K562 (cell line): ENCODE measurements at regions not wholly inside any gene's neighbourhood (a gene's known extent, or its start where the extent isn't known, plus 50 kb on each side); places are given as distances from the start of the nearest gene placed in this dataset.

Source experiments
- ARHGAP35 ChIP-seq: fragments of 450-650 bp; IDR thresholded peaks from 2 replicates; pipeline ENCODE4 v1.6.1; 2018; ENCODE audit not compliant: partially characterized antibody
- ATF2 ChIP-seq: sonication (generic); formaldehyde crosslinking; IDR thresholded peaks from 2 replicates; pipeline ENCODE4 v1.8.1; 2022; ENCODE audit warnings: missing genetic modification reagents
- BRF1 ChIP-seq: IDR thresholded peaks from 3 replicates; pipeline ENCODE4 v1.6.1; 2011; ENCODE audit warnings: borderline replicate concordance, mild to moderate bottlenecking; ENCODE audit not compliant: insufficient read length; ENCODE audit errors: extremely low read depth
- CREB3L1 ChIP-seq: fragments of 450-650 bp; IDR thresholded peaks from 2 replicates; pipeline ENCODE4 v1.6.1; 2014; ENCODE audit warnings: low read depth, mild to moderate bottlenecking, moderate library complexity, borderline replicate concordance
- NEUROD1 ChIP-seq: fragments of 150-350 bp; IDR thresholded peaks from 2 replicates; pipeline ENCODE4 v1.6.1; 2014; ENCODE audit warnings: borderline replicate concordance, low read length, low read depth; ENCODE audit not compliant: partially characterized antibody
- RBM25 ChIP-seq: fragments of 200-400 bp; formaldehyde crosslinking; IDR thresholded peaks from 2 replicates; pipeline ENCODE4 v1.6.1; 2018; ENCODE audit warnings: low read length, low read depth, moderate library complexity; ENCODE audit not compliant: severe bottlenecking
- SP1 ChIP-seq: sonication (generic); formaldehyde crosslinking; IDR thresholded peaks from 2 replicates; pipeline ENCODE4 v1.8.1; 2022; ENCODE audit warnings: mild to moderate bottlenecking, missing genetic modification reagents
- THRA ChIP-seq: fragments of 450-650 bp; IDR thresholded peaks from 2 replicates; pipeline ENCODE4 v1.6.1; 2017; ENCODE audit warnings: mild to moderate bottlenecking, moderate library complexity
- THRB ChIP-seq: fragments of 450-650 bp; formaldehyde crosslinking; conservative IDR thresholded peaks from 2 replicates; pipeline ENCODE4 v1.4.0; 2022; ENCODE audit warnings: mild to moderate bottlenecking, missing genetic modification characterization
- ZNF280A ChIP-seq: fragments of 450-650 bp; IDR thresholded peaks from 2 replicates; pipeline ENCODE4 v1.6.1; 2018; ENCODE audit warnings: mild to moderate bottlenecking, low read depth; ENCODE audit not compliant: partially characterized antibody
- ZNF764 ChIP-seq: fragments of 250-450 bp; sonication (Bioruptor Pico); IDR thresholded peaks from 2 replicates; pipeline ENCODE4 v1.4.0; 2020; ENCODE audit warnings: low read depth, mild to moderate bottlenecking, moderate library complexity

DNA sequence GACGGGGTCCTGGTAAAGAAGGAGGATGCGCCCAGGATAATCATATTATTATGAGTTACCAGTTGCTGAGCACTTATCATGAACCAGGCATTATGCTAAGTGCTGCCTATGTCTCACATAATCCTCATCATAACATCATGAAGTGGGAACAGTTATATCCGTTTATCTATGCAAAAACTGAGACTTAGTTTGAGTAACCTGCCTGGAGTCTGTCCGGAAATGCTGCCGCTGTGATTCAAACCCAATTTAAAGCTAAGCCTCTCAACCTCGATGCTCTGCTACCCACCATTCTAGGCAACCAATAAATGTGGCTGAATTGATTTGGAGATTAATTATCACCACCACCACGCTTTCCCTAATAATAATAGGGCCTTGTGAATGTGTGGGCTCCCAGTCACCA is 111.5 kb upstream of the CLMP start (continued):
- TF ChIP-seq ATF2 (CRISPR knock-in tag), result no peak
- TF ChIP-seq ARHGAP35, result no peak
- TF ChIP-seq THRA, result no peak
- TF ChIP-seq NEUROD1, result no peak
- TF ChIP-seq ZNF280A, result no peak
- no peak for TF ChIP-seq THRB (CRISPR knock-in tag)
- TF ChIP-seq ZNF764 (CRISPR knock-in tag), result no peak
- no peak for TF ChIP-seq BRF1
- TF ChIP-seq RBM25, result no peak
- TF ChIP-seq CREB3L1, result no peak
- no peak for TF ChIP-seq SP1 (CRISPR knock-in tag)
- TF ChIP-seq, all 486 proteins: peak for 0
